Right ventricle myocardium superior (tissue), 1 donor: ENCODE measurements at regions not wholly inside any gene's neighbourhood (a gene's known extent, or its start where the extent isn't known, plus 50 kb on each side); places are given as distances from the start of the nearest gene placed in this dataset.

Experiments
- ATAC-seq: fragments of 200-7000 bp; cut with Tn5 transposase; one replicate; pipeline ENCODE4 v1.9.1; 2020; ENCODE audit warnings: mild to moderate bottlenecking; ENCODE audit not compliant: poor library complexity
- DNase-seq: peaks from one replicate; pipeline ENCODE4 v3.0.0-alpha.2; 2020
- intact Hi-C: fragments of 100-400 bp; cut with DNase I; formaldehyde crosslinking; loops from one replicate; pipeline ENCODE4 v1.11.2; 2022
- donor health status: DM: no; HTN: yes; CAD: no; lungs with severe emphysema.

DNA sequence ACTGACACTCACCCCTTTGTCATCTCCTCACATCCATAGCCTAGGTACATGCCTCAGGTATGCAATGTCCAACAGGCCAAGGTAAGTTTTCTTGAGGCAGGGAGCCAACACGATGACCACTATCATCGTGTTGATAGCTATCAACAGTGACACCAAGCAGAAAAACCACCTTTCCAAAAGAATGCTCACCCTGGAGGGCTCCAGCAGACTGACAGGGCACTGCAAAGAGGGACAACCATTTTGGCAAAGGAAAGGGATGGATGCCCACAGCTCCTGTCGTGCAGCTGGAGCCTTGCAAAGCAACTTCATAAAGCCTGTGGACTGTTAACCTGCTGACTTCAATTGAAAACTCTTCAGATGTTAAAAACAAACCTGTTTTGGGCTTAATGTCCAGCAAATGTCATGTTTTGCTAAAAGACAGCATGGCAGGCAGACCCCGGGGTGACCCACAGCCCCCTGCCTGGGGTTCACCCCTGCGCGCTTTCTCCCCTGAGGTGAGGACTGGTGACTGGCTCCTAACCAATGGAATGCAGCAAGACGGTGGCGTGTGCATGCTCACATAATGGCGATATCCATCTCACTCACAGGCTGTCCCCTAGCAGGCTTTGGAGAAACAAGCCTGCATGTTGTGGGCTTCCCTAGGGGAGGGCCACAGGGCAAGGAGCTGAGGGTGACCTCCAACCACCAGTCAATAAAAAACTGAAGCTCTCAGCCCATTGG, 293.8 kb downstream of the TCERG1L start:
- DNase-seq (no peak), ATAC-seq (no peak)
- intact Hi-C loops = no loop called here

DNA sequence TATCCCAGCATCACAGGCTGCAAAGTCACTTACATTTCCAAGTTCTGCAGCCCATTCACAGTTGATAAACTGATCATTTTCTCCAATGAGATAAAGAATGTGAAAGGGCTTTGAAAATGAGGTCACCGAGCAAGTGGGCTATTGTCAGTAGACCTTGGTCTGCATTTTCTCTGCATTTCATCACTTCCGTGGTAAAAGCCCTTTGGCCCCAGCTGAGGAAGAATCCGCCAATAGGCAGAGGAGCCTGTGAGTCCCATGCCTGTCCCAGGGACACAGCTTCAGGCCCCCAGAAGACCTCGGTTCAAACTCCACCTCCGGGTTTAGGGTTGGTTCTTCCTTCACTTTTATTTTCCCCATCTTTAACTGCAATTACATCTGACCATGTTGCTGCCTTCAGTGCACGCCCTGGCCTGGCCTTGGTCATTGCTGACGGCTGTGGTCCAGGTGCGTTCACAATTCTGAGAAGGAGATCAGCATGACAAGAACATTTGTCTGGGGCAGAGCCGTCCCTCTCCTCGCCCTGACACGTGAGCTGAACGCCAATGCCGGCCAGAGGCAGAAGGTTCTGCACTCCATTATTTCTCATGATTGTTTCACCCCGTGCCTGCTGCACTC, 292.5 kb downstream of the TCERG1L start:
- ATAC-seq (no peak), DNase-seq (no peak)
- intact Hi-C loops = no loop called here

- ATAC-seq (no peak), DNase-seq (no peak)
- intact Hi-C loops = no loop called here
Measured at GRCh38 chr10:131019696-131020095, 291.8 kb downstream of the TCERG1L start.

DNA sequence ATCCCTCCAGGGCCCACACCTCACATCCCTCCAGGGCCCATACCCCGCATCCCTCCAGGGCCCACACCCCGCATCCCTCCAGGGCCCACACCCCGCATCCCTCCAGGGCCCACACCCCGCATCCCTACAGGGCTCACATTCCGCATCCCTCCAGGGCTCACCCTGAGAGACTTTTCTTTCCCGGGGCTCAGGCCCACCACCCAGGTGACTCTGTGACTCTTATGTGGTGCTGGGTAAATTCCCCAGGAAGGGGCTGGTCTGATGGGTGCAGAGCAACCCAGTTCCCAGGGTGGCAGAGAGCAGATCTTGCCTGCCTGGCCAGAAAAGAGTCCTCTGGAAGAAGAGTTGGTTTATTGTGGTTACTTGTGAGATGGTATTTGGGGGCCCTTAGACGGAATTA, 290.7 kb downstream of the TCERG1L start:
- intact Hi-C loops = no loop called here
- no peak for ATAC-seq
- no peak for DNase-seq

DNA sequence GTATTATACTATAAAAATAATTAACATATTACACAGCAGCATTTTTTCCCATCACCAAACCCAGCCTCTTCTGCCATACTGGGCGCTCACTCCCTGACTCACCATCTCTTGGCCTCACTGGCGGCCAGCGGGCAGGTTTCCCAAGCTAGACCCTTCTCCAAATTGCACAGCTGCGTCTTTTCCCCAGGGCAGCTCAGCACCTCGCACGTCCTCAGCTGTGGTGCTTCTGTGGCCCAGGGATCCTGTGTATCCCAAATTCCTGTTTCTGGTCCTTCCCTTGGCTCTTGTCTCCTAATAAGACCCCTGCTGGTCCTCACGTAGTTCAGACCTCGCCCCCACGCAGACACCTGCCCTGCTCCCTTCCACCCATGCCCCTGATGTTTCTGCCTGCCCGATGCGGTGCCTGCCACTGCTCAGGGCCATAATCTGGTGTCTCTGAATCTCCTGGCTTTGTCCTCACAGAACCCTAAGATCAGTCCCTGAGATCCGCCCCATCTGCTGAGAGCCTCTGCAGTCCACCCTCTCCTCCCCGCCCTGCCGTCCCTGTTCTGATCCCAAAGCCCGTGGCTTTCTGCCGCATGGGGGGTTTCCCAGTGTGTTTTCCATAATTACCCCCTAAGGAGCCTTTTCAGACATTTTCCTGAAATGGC, 290.1 kb downstream of the TCERG1L start:
- intact Hi-C loops = no loop called here
- ATAC-seq = peak; percentile 22
- DNase-seq = no peak

GRCh38 chr10:131021969-131022368, 289.6 kb downstream of the TCERG1L start:
- ATAC-seq = no peak
- intact Hi-C loops = no loop called here
- DNase-seq = no peak

DNA sequence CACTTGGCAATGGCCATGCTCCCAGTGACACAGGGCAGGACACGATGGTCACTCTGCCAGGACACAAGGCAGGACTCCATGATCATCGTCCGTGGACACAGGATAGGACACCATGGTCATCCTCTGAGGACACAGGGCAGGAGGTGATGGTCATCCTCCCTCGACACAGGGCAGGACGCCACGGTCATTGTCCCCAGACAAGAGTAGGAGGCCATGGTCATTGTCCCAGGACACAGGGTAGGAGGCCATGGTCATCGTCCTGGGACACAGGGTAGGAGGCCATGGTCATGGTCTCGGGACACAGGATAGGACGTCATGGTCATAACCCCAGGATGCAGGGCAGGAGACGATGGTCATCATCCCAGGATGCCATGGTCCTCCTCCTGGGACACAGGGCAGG, 289.2 kb downstream of the TCERG1L start:
- ATAC-seq = no peak
- intact Hi-C loops = no loop called here
- DNase-seq = no peak

- intact Hi-C loops = no loop called here
- DNase-seq (no peak), ATAC-seq (no peak)
Measured at GRCh38 chr10:131022981-131023380, 288.5 kb downstream of the TCERG1L start.

GRCh38 chr10:131024259-131025131, 287.0 kb downstream of the TCERG1L start:
- no peak for DNase-seq
- ATAC-seq = no peak
- intact Hi-C loops = no loop called here

GRCh38 chr10:131025333-131025732, 286.2 kb downstream of the TCERG1L start:
- DNase-seq = no peak
- intact Hi-C loops = no loop called here
- no peak for ATAC-seq

DNA sequence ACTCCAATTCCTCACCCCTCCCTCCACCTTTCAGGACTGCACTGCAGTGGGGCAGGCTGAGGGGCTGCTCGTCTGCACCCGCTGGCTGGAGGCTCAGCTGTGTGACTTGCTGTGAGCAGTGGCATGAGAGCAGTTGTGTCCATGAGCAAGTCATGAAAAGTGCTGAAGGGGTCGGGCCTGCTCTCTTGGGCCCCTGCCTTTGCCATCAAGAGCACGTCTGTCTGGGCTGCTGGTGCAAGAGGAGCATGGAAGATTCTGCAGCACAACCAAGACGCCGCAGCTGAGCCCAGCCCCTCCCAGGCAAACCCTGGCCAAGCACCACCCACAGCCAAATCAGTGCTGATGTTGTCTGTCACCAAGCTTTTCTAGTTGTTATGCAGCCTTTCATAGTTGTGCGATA, 284.3 kb downstream of the TCERG1L start:
- DNase-seq (no peak), ATAC-seq (no peak)
- intact Hi-C loops = no loop called here

- no peak for ATAC-seq
- no peak for DNase-seq
Measured at GRCh38 chr10:131031346-131031745, 280.2 kb downstream of the TCERG1L start.

GRCh38 chr10:131032329-131033165, 279.0 kb downstream of the TCERG1L start:
- ATAC-seq (no peak), DNase-seq (no peak)
- intact Hi-C loops = no loop called here

More at GRCh38 chr10:131031346-131031745, 280.2 kb downstream of the TCERG1L start:
- intact Hi-C loops = no loop called here

GRCh38 chr10:131033166-131034085, 278.1 kb downstream of the TCERG1L start:
- intact Hi-C loops = no loop called here
- no peak for ATAC-seq
- DNase-seq = no peak

DNA sequence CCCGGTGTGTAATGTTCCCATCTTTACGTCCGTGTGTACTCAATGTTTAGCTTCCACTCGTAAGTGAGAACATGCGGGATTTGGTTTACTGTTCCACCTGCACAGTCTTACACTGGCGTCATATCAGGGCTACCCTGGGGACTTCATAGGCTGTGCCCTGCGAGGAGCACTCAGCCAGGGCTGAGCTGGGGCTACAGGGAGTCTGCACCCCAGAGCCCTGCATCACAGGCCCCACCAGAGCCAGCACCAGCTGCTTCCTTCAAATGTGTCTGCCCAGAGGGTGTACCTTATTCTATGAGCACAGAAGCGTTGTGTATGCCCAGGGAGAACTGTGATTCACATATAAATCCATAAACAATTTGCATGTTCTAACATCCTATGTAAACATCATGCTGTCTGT, 277.1 kb downstream of the TCERG1L start:
- intact Hi-C loops = no loop called here
- no peak for ATAC-seq
- no peak for DNase-seq

DNA sequence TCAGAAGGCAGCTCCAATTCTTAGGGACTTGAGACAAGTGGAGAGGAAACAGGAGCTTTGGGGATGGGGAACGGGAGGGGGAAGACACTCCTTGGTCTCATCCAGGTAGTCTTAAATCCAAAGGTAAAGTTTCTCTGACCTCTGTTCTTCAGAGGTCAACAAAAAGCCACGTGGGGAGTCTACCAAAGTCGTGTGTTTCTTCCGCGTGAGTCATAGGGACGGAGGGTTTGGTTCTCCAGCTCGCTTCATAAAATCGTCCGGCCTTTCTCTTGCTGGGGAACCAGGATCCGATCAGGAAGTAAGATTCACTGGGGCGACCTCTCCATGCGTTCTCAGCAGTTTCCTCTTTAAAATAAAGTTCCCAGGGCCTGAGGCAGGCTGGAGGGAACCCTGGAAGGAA, 275.7 kb downstream of the TCERG1L start:
- ATAC-seq = no peak
- intact Hi-C loops = no loop called here
- DNase-seq = no peak

DNA sequence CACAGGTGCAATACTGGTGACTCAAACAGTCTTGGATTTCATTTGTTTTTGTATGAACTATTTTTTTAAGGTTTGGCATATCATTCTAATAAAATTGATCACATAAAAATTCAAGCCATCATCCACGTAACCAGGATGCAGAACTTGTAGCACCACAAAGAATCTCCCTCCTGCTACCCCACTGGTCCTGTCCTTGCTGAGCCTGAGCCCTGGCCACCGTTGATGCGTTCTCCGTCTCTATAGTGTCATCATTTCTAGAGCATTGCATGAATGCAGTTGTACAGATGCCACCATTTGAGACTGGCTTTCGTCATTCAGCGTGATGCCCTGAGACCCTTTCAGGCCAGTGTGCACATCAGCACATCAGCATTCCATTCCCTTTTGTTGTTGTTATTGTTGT, 273.5 kb downstream of the TCERG1L start:
- ATAC-seq (no peak), DNase-seq (no peak)
- intact Hi-C loops = no loop called here
